ENCODE measurements at regions not wholly inside any gene's neighbourhood (a gene's known extent, or its start where the extent isn't known, plus 50 kb on each side); places are given as distances from the start of the nearest gene placed in this dataset.

GRCh38 chr15:96150254-96150653, 180.2 kb upstream of the NR2F2 start:
- TF ChIP-seq POLR2A (IDR thresholded peaks at IDR 0.05), result no peak
- no peak for TF ChIP-seq CTCF (IDR thresholded peaks at IDR 0.05)
- TF ChIP-seq POLR2AphosphoS5 (IDR thresholded peaks at IDR 0.05), result no peak

All from suprapubic skin (tissue), 4 donors.